ENCODE measurements at regions not wholly inside any gene's neighbourhood (a gene's known extent, or its start where the extent isn't known, plus 50 kb on each side); places are given as distances from the start of the nearest gene placed in this dataset.

DNA sequence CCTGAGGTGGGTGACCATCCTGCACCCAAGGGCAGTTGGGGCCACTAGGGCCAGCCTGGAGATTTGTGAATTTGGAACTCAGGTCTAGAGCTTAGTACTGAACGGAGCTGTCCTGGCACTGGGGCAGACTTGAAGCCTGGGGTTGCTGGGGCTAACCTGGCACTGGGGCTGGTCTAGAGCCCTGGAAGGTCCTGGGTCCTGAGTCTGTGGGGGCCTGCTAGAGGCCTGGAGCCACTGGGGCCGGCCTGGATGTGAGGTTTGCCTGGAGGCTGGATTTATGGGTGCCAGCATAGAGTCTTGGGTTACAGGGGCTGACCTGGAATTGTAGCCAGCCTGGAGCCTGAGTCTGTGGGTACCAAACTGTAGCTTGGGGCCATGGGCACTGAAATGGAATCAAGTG, 1216.9 kb downstream of the CDH11 start:
- TF ChIP-seq POLR2A (IDR thresholded peaks at IDR 0.05): no peak
- TF ChIP-seq, protein P1, sequence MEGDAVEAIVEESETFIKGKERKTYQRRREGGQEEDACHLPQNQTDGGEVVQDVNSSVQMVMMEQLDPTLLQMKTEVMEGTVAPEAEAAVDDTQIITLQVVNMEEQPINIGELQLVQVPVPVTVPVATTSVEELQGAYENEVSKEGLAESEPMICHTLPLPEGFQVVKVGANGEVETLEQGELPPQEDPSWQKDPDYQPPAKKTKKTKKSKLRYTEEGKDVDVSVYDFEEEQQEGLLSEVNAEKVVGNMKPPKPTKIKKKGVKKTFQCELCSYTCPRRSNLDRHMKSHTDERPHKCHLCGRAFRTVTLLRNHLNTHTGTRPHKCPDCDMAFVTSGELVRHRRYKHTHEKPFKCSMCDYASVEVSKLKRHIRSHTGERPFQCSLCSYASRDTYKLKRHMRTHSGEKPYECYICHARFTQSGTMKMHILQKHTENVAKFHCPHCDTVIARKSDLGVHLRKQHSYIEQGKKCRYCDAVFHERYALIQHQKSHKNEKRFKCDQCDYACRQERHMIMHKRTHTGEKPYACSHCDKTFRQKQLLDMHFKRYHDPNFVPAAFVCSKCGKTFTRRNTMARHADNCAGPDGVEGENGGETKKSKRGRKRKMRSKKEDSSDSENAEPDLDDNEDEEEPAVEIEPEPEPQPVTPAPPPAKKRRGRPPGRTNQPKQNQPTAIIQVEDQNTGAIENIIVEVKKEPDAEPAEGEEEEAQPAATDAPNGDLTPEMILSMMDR (IDR thresholded peaks at IDR 0.05): no peak
- Histone ChIP-seq H3K27ac (no peak overlapping the region), H3K36me3 (no peaks in the 10 kb centered on the region), H3K4me3 (no peak overlapping the region), H3K4me1 (no peaks in the 10 kb centered on the region), H3K27me3 (no peaks in the 10 kb centered on the region), H3K9me3 (no peaks in the 10 kb centered on the region)
- DNase-seq: no peak

DNA sequence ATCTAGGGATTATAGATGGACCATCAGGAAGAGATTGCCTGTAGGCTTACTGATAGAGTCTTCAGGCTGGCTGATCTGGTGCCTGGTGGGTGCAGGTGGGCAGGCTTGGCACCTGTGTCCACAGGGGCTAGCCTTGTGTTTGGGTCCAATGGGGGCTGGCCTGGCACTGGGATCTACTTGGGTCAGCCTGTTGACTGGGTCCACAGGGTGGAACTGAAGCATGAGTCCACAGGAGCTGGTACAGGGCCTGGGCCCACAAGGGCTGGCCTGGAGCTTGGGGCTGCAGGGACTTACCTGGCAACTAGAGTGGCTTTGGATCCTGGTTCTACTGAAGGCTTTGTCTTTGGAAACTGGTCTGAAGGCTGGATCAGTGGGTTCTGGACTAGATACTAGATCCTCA, 1217.7 kb downstream of the CDH11 start:
- no peaks in the 10 kb centered on the region for H3K36me3 ChIP-seq
- no peak overlapping the region for H3K27ac ChIP-seq
- TF ChIP-seq POLR2A (IDR thresholded peaks at IDR 0.05): no peak
- TF ChIP-seq, protein P1 (IDR thresholded peaks at IDR 0.05): no peak
- H3K9me3 ChIP-seq: no peaks in the 10 kb centered on the region
- DNase-seq: no peak
- H3K4me1 ChIP-seq: no peaks in the 10 kb centered on the region
- H3K4me3 ChIP-seq: no peak overlapping the region
- H3K27me3 ChIP-seq: no peaks in the 10 kb centered on the region

- Histone ChIP-seq H3K27me3 (no peaks in the 10 kb centered on the region), H3K4me1 (no peaks in the 10 kb centered on the region), H3K36me3 (no peaks in the 10 kb centered on the region), H3K9me3 (no peaks in the 10 kb centered on the region), H3K27ac (no peak overlapping the region), H3K4me3 (no peak overlapping the region)
- DNase-seq: no peak
- TF ChIP-seq POLR2A (IDR thresholded peaks at IDR 0.05): no peak
- TF ChIP-seq, protein P1 (IDR thresholded peaks at IDR 0.05): no peak
Observed at GRCh38 chr16:63896383-63897109, 1225.3 kb downstream of the CDH11 start.

DNA sequence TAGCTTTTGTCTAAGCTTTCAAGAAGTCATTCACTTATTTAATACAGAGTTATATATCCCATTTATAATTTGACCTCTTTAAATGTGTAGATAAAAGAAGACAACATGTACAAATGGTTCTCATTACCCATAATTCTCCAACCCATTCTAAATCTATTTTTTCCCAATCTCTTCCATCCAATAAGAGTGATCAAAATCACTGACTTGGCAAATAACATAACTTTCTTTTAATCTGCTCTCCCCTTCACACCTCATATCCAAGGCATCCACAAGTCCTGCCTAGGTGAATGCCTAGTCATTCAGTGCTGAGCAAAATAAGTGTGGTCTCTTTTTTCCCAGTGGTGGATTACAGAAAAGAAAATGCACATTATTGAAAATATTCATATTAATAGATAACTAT, 1231.1 kb downstream of the CDH11 start:
- Histone ChIP-seq H3K27ac (no peak overlapping the region), H3K36me3 (no peaks in the 10 kb centered on the region), H3K4me3 (no peak overlapping the region), H3K9me3 (no peaks in the 10 kb centered on the region), H3K4me1 (no peaks in the 10 kb centered on the region), H3K27me3 (no peaks in the 10 kb centered on the region)
- DNase-seq: no peak
- no peak for TF ChIP-seq POLR2A (IDR thresholded peaks at IDR 0.05)
- TF ChIP-seq, protein P1 (IDR thresholded peaks at IDR 0.05): no peak

DNA sequence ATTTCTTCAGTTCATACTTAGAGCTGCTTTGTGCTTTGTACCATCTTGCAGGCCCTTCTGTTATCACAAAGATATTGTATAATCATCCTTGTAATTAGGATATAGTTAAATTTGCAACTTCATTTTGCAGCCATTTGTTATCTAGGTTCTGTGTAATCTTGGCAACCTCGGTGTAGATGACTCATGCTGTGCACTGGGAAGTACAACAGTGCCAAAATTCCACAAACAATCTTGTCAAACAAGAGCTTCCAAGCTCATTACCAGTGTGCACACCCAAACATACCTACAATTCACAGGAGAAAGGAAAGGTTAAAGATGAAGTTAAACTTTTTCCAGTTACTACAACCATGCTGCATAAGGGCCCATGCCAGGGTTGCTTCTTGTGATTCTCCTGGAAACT, 1231.8 kb downstream of the CDH11 start:
- H3K27me3 ChIP-seq: no peaks in the 10 kb centered on the region
- H3K4me1 ChIP-seq: no peaks in the 10 kb centered on the region
- no peak for DNase-seq
- H3K36me3 ChIP-seq: no peaks in the 10 kb centered on the region
- no peak overlapping the region for H3K4me3 ChIP-seq
- TF ChIP-seq POLR2A (IDR thresholded peaks at IDR 0.05): no peak
- TF ChIP-seq, protein P1 (IDR thresholded peaks at IDR 0.05): no peak
- H3K9me3 ChIP-seq: no peaks in the 10 kb centered on the region
- H3K27ac ChIP-seq: no peak overlapping the region

GRCh38 chr16:63883091-63883490, 1238.8 kb downstream of the CDH11 start:
- Histone ChIP-seq H3K27ac (no peak overlapping the region), H3K4me1 (no peaks in the 10 kb centered on the region), H3K4me3 (no peak overlapping the region), H3K27me3 (no peaks in the 10 kb centered on the region), H3K36me3 (no peaks in the 10 kb centered on the region), H3K9me3 (no peaks in the 10 kb centered on the region)
- DNase-seq: no peak
- TF ChIP-seq, protein P1 (IDR thresholded peaks at IDR 0.05): no peak
- TF ChIP-seq POLR2A (IDR thresholded peaks at IDR 0.05): no peak
